Neural progenitor cell (in vitro differentiated cells): ENCODE measurements at regions not wholly inside any gene's neighbourhood (a gene's known extent, or its start where the extent isn't known, plus 50 kb on each side); places are given as distances from the start of the nearest gene placed in this dataset.

Experiments used
- CTCF ChIP-seq: fragments of 200-600 bp; sonication (generic); IDR thresholded peaks from 2 replicates; pipeline ENCODE4 v1.5.1; 2017; ENCODE audit warnings: antibody characterized with exemption, mild to moderate bottlenecking
- EZH2 ChIP-seq: fragments of 200-600 bp; sonication (generic); IDR thresholded peaks from 2 replicates; pipeline ENCODE4 v1.6.1; 2017; ENCODE audit warnings: antibody characterized with exemption, mild to moderate bottlenecking, moderate library complexity

DNA sequence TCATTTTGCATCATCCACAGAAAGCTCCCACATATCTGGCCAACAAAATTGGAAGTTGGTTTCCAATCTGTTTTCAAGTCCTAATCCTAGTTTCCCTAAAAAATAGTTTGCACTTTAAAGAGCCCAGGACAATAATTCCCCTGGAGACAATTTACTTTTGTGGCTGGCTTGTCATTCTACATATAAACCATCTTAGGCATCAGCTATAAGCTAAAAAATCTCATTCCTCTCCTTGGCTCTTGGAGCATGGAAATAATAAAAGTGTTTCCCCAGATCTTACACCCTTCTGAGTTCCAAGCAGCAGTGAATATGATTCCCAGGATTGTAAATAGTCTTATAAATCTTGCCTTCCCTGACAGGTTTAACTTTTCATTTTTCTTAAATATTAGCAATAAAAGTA is 89.1 kb upstream of the NUDT4 start:
- TF ChIP-seq CTCF = no peak
- TF ChIP-seq EZH2 = no peak
